ENCODE measurements at regions not wholly inside any gene's neighbourhood (a gene's known extent, or its start where the extent isn't known, plus 50 kb on each side); places are given as distances from the start of the nearest gene placed in this dataset.

DNA sequence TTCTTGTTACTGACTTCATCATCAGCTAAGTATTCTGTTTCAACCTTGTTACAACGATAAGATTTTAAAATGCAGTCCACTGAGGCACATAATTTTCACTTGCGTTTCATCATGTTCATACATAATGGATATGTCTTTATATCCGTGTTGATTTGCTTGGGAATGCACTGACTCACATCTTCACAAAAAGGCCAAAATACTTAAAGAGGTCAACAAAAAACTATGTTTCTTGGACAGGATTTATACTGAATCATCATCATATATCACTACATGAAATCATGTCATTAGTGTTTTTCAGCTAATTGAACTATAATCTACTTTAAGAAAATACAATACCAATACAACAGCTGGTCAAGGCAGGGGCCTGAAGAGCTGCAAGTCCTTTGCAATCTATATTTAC is 324.5 kb upstream of the KLF6 start:
- H3K36me3 Mint-ChIP-seq (ENCODE audit: insufficient read depth, unreplicated experiment): no peaks in the 10 kb centered on the region
- no peak for DNase-seq
- no peak overlapping the region for H3K4me3 Mint-ChIP-seq (ENCODE audit: low read depth, unreplicated experiment)
- CTCF ChIA-PET: no interaction called here
- no TSS peak for BruUV-seq (replicated peaks)
- intact Hi-C loops (cut with micrococcal nuclease; ENCODE audit: unreplicated experiment): no loop called here
- TF ChIP-seq, protein P1, sequence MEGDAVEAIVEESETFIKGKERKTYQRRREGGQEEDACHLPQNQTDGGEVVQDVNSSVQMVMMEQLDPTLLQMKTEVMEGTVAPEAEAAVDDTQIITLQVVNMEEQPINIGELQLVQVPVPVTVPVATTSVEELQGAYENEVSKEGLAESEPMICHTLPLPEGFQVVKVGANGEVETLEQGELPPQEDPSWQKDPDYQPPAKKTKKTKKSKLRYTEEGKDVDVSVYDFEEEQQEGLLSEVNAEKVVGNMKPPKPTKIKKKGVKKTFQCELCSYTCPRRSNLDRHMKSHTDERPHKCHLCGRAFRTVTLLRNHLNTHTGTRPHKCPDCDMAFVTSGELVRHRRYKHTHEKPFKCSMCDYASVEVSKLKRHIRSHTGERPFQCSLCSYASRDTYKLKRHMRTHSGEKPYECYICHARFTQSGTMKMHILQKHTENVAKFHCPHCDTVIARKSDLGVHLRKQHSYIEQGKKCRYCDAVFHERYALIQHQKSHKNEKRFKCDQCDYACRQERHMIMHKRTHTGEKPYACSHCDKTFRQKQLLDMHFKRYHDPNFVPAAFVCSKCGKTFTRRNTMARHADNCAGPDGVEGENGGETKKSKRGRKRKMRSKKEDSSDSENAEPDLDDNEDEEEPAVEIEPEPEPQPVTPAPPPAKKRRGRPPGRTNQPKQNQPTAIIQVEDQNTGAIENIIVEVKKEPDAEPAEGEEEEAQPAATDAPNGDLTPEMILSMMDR (IDR thresholded peaks at IDR 0.05; ENCODE audit: unreplicated experiment): no peak
- no peaks in the 10 kb centered on the region for H3K9me3 Mint-ChIP-seq (ENCODE audit: low read depth, unreplicated experiment)
- H3K27ac Mint-ChIP-seq (ENCODE audit: unreplicated experiment): no peak overlapping the region
- H3K4me1 Mint-ChIP-seq (ENCODE audit: low read depth, unreplicated experiment): no peaks in the 10 kb centered on the region
- no peaks in the 10 kb centered on the region for H3K27me3 Mint-ChIP-seq (ENCODE audit: unreplicated experiment)

DNA sequence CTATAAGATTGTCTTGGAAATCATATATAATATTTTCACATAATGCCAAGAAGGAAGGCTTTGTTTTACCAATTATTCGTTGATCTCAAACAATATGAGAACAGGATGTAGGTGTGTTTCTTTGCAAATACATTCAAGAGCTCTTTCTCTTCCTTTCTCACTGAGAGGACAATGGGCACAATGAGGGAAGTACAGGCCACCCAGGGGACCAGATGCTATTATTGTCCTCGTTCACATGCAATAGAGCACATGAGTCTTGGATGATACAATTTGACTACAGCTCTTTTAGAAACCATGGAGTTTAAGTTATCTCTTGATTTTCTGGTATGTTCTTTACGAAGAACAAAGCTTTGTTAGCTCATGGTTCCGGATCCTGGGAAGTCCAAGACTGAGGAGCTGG is 323.7 kb upstream of the KLF6 start:
- no peaks in the 10 kb centered on the region for H3K36me3 Mint-ChIP-seq (ENCODE audit: insufficient read depth, unreplicated experiment)
- DNase-seq: no peak
- intact Hi-C loops (cut with micrococcal nuclease; ENCODE audit: unreplicated experiment): no loop called here
- no TSS peak for BruUV-seq (replicated peaks)
- CTCF ChIA-PET: interaction anchor here (0.6 kb wide), 1 partner anchor 30 kb away, joined by 3 read pairs; no protein-coding TSS in a partner anchor
- TF ChIP-seq, protein P1 (IDR thresholded peaks at IDR 0.05; ENCODE audit: unreplicated experiment): no peak
- no peak overlapping the region for H3K4me3 Mint-ChIP-seq (ENCODE audit: low read depth, unreplicated experiment)
- H3K4me1 Mint-ChIP-seq (ENCODE audit: low read depth, unreplicated experiment): no peaks in the 10 kb centered on the region
- no peaks in the 10 kb centered on the region for H3K27me3 Mint-ChIP-seq (ENCODE audit: unreplicated experiment)
- no peak overlapping the region for H3K27ac Mint-ChIP-seq (ENCODE audit: unreplicated experiment)
- no peaks in the 10 kb centered on the region for H3K9me3 Mint-ChIP-seq (ENCODE audit: low read depth, unreplicated experiment)

GRCh38 chr10:4107285-4107851 is 322.4 kb upstream of the KLF6 start:
- H3K9me3 Mint-ChIP-seq (ENCODE audit: low read depth, unreplicated experiment): no peaks in the 10 kb centered on the region
- H3K27me3 Mint-ChIP-seq (ENCODE audit: unreplicated experiment): no peaks in the 10 kb centered on the region
- H3K4me1 Mint-ChIP-seq (ENCODE audit: low read depth, unreplicated experiment): no peaks in the 10 kb centered on the region
- no peak for DNase-seq
- TF ChIP-seq, protein P1 (IDR thresholded peaks at IDR 0.05; ENCODE audit: unreplicated experiment): no peak
- H3K36me3 Mint-ChIP-seq (ENCODE audit: insufficient read depth, unreplicated experiment): no peaks in the 10 kb centered on the region
- CTCF ChIA-PET: no interaction called here
- intact Hi-C loops (cut with micrococcal nuclease; ENCODE audit: unreplicated experiment): no loop called here
- BruUV-seq (replicated peaks): no TSS peak
- no peak overlapping the region for H3K4me3 Mint-ChIP-seq (ENCODE audit: low read depth, unreplicated experiment)
- H3K27ac Mint-ChIP-seq (ENCODE audit: unreplicated experiment): no peak overlapping the region

DNA sequence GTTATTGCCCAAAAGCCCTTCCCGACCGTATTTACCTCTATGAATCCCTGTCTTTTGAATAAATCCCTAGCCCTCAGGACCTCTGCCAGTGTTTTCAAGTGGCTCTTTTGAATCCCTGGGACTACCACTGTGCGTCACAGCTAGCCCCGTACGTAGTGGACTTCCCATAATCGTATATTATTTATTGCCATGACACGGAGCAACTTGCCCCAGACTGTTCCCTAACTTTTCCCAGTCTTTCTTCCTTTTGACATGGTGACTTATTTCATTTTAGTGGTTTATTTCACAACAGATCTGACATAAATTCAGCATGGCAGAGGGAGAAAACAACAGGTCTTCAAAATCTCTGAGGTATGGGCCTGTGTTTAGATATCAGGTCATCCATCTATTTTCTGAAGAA is 318.6 kb upstream of the KLF6 start:
- CTCF ChIA-PET: no interaction called here
- TF ChIP-seq, protein P1 (IDR thresholded peaks at IDR 0.05; ENCODE audit: unreplicated experiment): no peak
- DNase-seq: no peak
- BruUV-seq (replicated peaks): no TSS peak
- intact Hi-C loops (cut with micrococcal nuclease; ENCODE audit: unreplicated experiment): no loop called here
- no peaks in the 10 kb centered on the region for H3K4me1 Mint-ChIP-seq (ENCODE audit: low read depth, unreplicated experiment)
- H3K9me3 Mint-ChIP-seq (ENCODE audit: low read depth, unreplicated experiment): no peaks in the 10 kb centered on the region
- H3K36me3 Mint-ChIP-seq (ENCODE audit: insufficient read depth, unreplicated experiment): no peaks in the 10 kb centered on the region
- no peak overlapping the region for H3K27ac Mint-ChIP-seq (ENCODE audit: unreplicated experiment)
- H3K27me3 Mint-ChIP-seq (ENCODE audit: unreplicated experiment): no peaks in the 10 kb centered on the region
- no peak overlapping the region for H3K4me3 Mint-ChIP-seq (ENCODE audit: low read depth, unreplicated experiment)

All from Calu3 (cell line).